HG03025 (cell line): ENCODE measurements at regions not wholly inside any gene's neighbourhood (a gene's known extent, or its start where the extent isn't known, plus 50 kb on each side); places are given as distances from the start of the nearest gene placed in this dataset.
"Not testable (repeated sequence)": the region's sequence is repeated elsewhere in the genome, so short reads cannot be mapped to it uniquely, and the experiment has no call there.

Source experiments
- ATAC-seq: cut with Tn5 transposase; IDR thresholded peaks from one replicate; pipeline ENCODE4 v1.9.1; 2021; ENCODE audit warnings: mild to moderate bottlenecking, moderate library complexity; ENCODE audit not compliant: unreplicated experiment, low FRiP score

GRCh38 chr10:7108141-7108540 is 302.7 kb downstream of the SFMBT2 start:
- no peak for ATAC-seq

DNA sequence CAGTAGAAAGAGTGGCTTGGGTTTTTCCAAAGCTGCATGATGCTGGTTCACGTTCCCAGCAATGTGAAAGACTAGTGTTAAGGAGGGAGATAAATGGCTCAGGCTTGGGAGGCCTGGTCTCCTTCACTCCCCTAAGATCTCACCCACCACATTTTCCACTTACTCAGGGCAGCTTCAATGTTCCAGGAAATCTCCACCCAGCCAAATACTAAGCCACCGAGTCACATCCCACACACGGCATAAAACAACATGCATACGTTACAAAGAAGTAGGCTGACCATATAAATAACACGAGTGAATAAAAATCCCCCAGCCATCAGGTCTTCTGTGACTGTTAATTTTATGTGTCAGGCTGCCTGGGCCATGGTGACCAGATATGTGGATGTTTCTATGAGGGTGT is 303.5 kb downstream of the SFMBT2 start:
- no peak for ATAC-seq

DNA sequence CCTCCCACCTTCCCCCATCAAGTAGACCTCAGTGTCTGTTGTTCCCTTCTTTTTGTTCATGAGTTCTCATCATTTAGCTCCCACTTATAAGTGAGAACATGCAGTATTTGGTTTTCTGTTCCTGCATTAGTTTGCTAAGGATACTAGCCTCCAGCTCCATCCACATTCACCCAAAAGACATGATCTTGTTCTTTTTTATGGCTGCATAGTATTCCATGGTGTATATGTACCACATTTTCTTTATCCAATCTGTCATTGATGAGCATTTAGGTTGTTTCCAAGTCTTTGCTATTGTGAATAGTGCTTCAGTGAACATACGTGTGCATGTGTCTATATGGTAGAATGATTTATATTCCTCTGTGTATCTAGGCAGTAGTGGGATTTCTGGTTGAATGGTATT is 306.5 kb downstream of the SFMBT2 start:
- not testable (repeated sequence) for ATAC-seq

GRCh38 chr10:7102557-7103349 is 308.1 kb downstream of the SFMBT2 start:
- no peak for ATAC-seq

DNA sequence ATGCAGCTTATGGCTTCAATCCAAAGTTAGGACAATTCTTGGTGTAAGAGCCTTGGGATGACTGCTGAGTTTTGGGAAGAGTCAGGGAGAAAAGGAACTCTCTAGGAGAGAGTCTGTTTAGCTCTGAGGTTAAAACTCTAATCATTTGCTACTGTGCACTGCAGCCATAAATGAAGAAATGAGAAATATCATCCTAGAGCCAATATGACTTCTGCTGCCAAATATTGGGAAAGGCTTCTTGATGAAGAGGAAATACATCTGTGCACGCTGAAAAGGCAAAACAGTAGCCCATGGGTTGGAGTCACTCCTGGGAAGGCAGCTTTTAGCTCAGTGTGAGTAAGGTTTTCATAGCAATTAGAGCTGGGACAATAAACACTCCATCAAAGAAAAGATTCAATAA is 308.8 kb downstream of the SFMBT2 start:
- no peak for ATAC-seq

GRCh38 chr10:7101451-7101850 is 309.4 kb downstream of the SFMBT2 start:
- no peak for ATAC-seq

GRCh38 chr10:7100032-7100702 is 310.7 kb downstream of the SFMBT2 start:
- no peak for ATAC-seq

GRCh38 chr10:7098160-7098762 is 312.6 kb downstream of the SFMBT2 start:
- ATAC-seq: no peak

GRCh38 chr10:7094781-7095180 is 316.1 kb downstream of the SFMBT2 start:
- ATAC-seq: no peak

DNA sequence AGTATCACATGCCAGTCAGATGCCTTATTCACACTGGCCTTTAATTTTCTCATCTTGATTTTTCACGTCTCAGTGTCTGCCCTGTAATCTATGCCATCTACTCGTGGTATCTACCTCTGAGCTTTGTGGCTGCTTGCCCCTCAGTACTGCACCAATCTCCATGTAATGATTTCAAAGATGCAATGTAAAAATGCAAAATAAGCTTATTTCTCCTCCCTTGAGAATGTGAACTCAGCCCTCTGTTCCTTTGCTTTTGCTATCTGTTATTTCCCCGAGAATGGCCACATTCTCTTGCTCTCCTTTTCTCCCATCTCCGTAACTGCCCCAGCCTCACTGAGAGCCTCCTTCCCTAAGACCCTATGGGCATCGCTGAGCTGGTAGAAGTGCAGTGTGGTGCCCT is 317.5 kb downstream of the SFMBT2 start:
- no peak for ATAC-seq

- no peak for ATAC-seq
These were observed 318.2 kb downstream of the SFMBT2 start for GRCh38 chr10:7092603-7093002.

- ATAC-seq: no peak
These were observed 320.3 kb downstream of the SFMBT2 start for GRCh38 chr10:7090529-7090928.

GRCh38 chr10:7085913-7086589 is 324.8 kb downstream of the SFMBT2 start:
- no peak for ATAC-seq

DNA sequence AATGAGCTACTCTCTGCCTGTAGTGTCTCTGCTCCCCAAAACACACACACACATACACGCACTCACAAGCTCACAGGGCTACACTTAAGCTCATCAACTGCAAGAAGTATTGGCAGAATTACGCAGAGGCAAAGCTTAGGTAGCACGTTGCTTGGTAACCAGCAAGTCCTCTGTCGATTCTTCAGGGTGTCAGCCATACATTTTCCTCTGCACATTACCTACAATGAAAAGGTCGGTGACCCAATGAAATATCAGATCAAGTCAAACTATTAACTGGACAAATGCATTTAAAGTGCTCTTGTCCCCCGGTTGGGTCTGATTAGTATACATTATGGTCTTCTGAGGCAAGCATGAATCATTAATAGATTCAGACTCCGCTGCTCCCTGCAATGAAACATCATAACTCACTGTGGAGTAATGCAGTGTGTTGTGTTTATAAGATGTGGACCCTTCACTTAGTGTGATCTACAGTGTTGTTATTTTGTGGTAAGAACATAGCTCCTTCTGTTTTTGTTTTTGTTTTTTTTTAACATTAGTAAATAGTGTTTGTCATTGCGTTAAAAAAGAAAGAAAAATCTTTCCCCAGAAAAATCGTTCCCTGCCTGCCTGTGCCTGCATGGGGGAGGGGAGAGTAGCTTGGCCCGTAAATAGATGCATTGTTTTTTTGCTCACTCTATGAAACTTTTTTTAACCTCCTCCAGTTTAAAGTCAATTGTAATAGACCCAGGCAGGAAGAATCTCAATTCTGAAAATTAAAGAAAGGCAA is 325.5 kb downstream of the SFMBT2 start:
- no peak for ATAC-seq

DNA sequence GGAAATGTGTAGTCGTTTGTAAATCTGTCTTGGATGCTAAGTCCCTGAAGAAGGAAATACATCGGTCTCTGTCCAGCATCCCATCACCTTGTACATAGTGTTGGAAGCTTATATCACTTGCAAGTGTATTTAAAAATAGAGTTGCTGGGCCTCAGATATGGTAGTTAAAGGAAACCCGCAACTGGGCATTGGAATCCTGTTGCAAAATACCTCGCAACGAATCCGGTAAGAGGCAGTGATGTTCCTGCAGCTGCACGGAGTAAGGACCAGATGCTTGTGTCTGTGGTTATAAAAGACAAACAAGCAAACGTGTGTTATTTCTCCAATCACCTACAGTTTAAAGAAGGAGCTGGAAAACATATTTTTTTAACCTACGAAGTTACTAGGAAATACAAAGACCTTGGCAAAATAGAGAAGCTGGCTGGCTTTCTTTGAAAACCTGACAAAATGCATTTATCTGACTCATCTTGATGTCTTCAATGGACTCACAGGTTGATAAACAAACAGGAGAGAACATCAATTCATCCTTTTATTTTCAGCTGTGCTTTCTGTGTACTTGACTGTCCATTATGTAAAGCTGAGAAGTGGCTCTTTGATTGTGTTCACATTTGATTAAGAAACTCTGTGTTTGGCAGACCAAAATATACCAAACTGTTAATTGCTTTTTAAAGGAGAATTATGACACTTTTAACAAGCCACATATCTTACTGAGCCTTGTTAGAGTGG is 326.4 kb downstream of the SFMBT2 start:
- ATAC-seq: no peak

DNA sequence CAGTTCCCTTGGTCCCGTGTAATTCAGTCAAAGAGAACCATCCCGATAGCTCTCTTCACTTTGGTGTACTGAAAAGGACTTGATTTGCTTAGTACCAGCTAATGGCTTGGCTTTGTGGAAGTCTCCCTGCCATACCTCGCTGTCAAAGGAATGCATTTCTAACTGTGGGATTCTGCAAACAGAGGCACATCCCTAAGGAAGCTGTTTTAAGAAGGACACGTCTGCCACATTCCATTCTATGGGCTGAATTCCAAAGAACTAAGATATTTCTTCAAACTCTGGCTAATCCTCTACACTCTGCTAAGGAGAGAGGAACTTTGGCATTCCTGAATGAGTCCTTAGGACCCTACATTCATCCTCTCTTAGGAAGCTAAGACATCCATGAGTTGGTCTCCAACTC is 327.9 kb downstream of the SFMBT2 start:
- no peak for ATAC-seq

DNA sequence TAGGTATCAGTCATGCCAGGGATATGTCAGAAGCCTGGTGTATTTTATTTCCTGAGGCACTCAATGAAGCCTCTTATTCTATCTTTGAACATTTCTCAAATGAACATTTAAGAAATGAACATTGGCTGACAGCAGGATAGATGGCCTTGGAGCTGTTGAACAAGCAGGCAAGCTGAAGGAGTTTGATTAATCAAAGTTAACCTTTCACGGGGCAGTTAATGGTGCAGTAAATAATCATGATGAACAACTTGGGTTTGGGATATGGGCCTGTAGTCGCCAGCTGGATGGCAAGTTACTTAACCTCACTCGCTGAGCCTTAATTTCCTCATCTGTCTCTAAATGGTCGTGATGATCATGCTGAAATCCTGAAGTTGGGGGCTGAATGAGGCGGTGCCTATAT is 333.0 kb downstream of the SFMBT2 start:
- ATAC-seq: no peak

DNA sequence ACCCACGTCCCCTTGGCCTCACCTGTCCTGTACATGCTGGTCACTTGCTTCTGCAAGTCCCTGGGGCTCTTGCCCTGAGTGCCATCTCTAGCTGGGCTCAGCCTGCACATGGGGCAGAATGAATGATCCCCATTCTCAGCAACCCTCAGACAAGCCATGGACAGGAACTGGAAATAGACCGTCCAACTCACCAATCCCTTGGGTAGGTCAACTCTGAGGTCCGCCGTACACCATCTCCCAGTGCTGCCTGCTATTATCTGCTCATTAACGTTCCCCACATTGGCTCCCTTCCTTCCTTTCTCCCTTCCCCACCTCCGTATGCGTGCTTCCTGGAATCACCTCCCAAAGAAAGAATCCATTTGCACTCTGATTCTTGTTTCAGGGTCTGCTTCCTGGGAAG is 335.0 kb downstream of the SFMBT2 start:
- no peak for ATAC-seq

DNA sequence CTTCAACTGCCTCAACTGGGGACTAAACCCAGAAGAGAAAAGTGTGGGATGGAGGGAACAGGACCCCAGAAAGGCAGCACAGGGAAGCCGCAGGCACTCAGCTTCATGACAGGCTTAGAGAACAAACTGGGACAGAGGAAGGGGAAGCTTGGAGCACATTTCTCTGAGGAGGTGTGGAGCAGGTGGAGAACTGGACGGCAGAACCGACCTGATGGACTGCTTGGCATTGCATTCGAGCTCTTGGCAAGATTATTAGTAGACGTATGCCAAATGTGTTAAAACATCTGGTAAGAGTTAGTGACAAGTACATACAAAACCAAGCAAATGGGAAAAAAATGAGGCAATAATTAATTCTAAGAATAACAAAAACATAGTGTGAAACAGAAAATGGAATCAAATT is 335.7 kb downstream of the SFMBT2 start:
- no peak for ATAC-seq

DNA sequence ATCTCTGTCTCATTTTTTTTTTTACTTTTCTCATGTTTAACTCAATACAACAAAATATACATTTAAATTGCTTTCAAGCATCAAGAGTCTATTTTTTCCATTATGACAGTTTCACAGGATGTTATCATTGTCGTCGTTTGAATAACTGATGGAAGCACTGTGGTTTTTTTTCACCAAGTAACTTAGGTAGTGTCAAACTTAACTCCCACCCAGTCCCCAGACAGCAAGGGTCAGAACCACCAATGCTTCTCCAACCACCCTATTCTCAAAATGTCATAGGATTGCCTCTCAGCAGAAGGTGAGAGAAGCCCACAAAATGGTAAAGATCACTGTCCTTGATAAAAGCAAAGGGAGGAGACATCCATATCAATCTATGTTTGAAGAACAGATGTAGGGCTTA is 339.4 kb downstream of the SFMBT2 start:
- no peak for ATAC-seq
